ENCODE measurements at regions not wholly inside any gene's neighbourhood (a gene's known extent, or its start where the extent isn't known, plus 50 kb on each side); places are given as distances from the start of the nearest gene placed in this dataset.
A peak's percentile ranks its signal among the peaks of the same experiment; 100 is the strongest.

DNA sequence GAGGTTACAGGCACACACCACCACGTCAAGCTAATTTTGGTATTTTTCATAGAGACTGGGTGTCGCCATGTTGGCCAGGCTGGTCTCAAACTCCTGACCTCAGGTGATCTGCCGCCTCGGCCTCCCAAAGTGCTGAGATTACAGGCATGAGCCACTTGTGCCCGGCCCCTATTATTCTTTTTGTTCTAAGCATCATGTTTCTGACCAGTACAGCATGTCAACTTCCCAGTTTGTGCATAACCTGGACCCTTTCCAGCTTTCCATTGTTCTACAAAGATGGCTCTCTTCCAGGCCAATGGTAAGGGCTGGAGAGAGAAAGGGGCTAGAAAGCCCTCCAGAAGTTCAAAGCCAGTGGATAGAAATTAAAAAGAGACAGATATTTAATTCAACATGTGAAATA is 91.3 kb upstream of the TNFAIP3 start:
- intact Hi-C loops (cut with DNase I): no loop called here
- peak overlapping the region in 2 of 4 donors; percentile 63 to 88 for H3K27ac ChIP-seq
- WGBS, 2 donors: 93 to 94% methylated on average over 5 of the region's 5 CpGs
- no peak for DNase-seq
- no peaks in the 10 kb centered on the region for H3K27me3 ChIP-seq
- no peak overlapping the region for H3K4me3 ChIP-seq
- H3K36me3 ChIP-seq: no peaks in the 10 kb centered on the region
- TF ChIP-seq CTCF (IDR thresholded peaks at IDR 0.05) (no peak), EP300 (IDR thresholded peaks at IDR 0.05) (no peak), POLR2AphosphoS5 (IDR thresholded peaks at IDR 0.05) (no peak), POLR2A (IDR thresholded peaks at IDR 0.05) (no peak)
- H3K9me3 ChIP-seq: no peaks in the 10 kb centered on the region
- peaks cover 0 to 45% (median 26%) of the 10 kb centered on the region in 4 donors for H3K4me1 ChIP-seq

DNA sequence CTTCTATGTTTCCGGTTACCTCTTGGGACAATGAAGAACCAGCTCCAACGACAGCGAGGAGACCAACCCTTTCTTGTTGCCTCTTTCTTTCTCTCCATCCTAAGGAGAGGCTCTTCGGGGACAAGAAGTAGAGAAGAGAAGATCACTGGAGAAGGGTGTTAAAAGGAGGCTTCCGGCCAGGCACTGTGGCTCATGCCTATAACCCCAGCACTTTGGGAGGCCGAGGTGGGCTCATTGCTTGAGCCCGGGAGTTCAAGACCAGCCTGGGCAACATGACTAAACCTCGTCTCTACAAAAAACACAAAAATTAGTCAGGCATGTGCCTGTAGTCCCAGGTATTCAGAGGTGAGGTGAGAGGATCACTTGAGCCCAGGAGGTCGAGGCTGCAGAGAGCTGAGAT is 90.8 kb upstream of the TNFAIP3 start:
- intact Hi-C loops (cut with DNase I): no loop called here
- no peaks in the 10 kb centered on the region for H3K36me3 ChIP-seq
- H3K27me3 ChIP-seq: no peaks in the 10 kb centered on the region
- H3K4me1 ChIP-seq: peaks cover 0 to 51% (median 30%) of the 10 kb centered on the region in 4 donors
- no peak for TF ChIP-seq EP300 (IDR thresholded peaks at IDR 0.05)
- TF ChIP-seq POLR2AphosphoS5 (IDR thresholded peaks at IDR 0.05): no peak
- no peak for TF ChIP-seq CTCF (IDR thresholded peaks at IDR 0.05)
- TF ChIP-seq POLR2A (IDR thresholded peaks at IDR 0.05): no peak
- 92 to 93% methylated on average over 9 of the region's 9 CpGs for WGBS, 2 donors
- H3K27ac ChIP-seq: peak overlapping the region; percentile 9 to 88 (median 50)
- DNase-seq: no peak
- H3K4me3 ChIP-seq: no peak overlapping the region
- H3K9me3 ChIP-seq: no peaks in the 10 kb centered on the region

- H3K27me3 ChIP-seq: no peaks in the 10 kb centered on the region
- TF ChIP-seq CTCF (IDR thresholded peaks at IDR 0.05) (peak in 1 of 4 experiments; percentile 21), POLR2A (IDR thresholded peaks at IDR 0.05) (no peak), EP300 (IDR thresholded peaks at IDR 0.05) (peak in 2 of 4 donors; percentile 9 to 26), POLR2AphosphoS5 (IDR thresholded peaks at IDR 0.05) (peak in 3 of 4 donors; percentile 42 to 64 (median 58))
- peak overlapping the region; percentile 9 to 88 (median 50) for H3K27ac ChIP-seq
- intact Hi-C loops (cut with DNase I): no loop called here
- 72 to 74% methylated on average over 15 of the region's 15 CpGs for WGBS, 2 donors
- H3K4me1 ChIP-seq: peaks cover 0 to 59% (median 31%) of the 10 kb centered on the region in 4 donors
- DNase-seq: no peak
- no peaks in the 10 kb centered on the region for H3K9me3 ChIP-seq
- no peaks in the 10 kb centered on the region for H3K36me3 ChIP-seq
- no peak overlapping the region for H3K4me3 ChIP-seq
Measured at GRCh38 chr6:137776786-137777686, 90.0 kb upstream of the TNFAIP3 start.

DNA sequence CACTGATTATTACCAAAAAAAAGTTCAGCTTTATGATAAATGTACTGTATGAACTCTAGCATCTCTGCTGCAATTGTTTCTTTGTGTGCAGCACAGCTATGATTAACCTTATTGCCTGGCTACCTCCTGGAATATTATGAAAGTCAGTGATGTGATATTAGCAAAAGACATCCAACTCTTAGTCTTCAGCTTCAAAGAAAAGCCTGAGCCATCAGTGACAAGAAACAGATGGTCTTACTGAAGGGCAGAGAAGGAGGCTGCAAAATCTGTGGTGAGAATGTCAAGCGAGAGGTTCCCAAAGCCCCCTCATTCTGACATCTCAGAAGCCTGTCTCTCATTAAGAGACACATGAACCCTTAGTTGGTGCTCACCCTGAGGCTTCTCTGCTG is 89.4 kb upstream of the TNFAIP3 start:
- intact Hi-C loops (cut with DNase I): no loop called here
- peaks cover 0 to 65% (median 31%) of the 10 kb centered on the region in 4 donors for H3K4me1 ChIP-seq
- no peak for TF ChIP-seq CTCF (IDR thresholded peaks at IDR 0.05)
- peak in 1 of 4 donors; percentile 14 for TF ChIP-seq POLR2AphosphoS5 (IDR thresholded peaks at IDR 0.05)
- peak overlapping the region in 3 of 4 donors; percentile 38 to 88 (median 63) for H3K27ac ChIP-seq
- no peaks in the 10 kb centered on the region for H3K9me3 ChIP-seq
- no peaks in the 10 kb centered on the region for H3K36me3 ChIP-seq
- 87 to 88% methylated on average over 1 of the region's 1 CpG for WGBS, 2 donors
- H3K4me3 ChIP-seq: no peak overlapping the region
- H3K27me3 ChIP-seq: no peaks in the 10 kb centered on the region
- DNase-seq: no peak
